Jurkat, Clone E6-1 (cell line): ENCODE measurements at regions not wholly inside any gene's neighbourhood (a gene's known extent, or its start where the extent isn't known, plus 50 kb on each side); places are given as distances from the start of the nearest gene placed in this dataset.
A peak's percentile ranks its signal among the peaks of the same experiment; 100 is the strongest.

ENCODE experiments used
- DNase-seq: peaks from one replicate; pipeline ENCODE4 v3.0.0-alpha.2; 2011; ENCODE audit warnings: low read depth, low spot score
- H3K4me3 ChIP-seq: 2 replicates; pipeline ENCODE4 v1.5.1; 2011; ENCODE audit warnings: mild to moderate bottlenecking, low read length, control low read depth, moderate library complexity

- DNase-seq, result no peak
- H3K4me3 ChIP-seq, result no peak overlapping the region
Measured at GRCh38 chr1:232459826-232460225, 170.1 kb downstream of the SIPA1L2 start.

DNA sequence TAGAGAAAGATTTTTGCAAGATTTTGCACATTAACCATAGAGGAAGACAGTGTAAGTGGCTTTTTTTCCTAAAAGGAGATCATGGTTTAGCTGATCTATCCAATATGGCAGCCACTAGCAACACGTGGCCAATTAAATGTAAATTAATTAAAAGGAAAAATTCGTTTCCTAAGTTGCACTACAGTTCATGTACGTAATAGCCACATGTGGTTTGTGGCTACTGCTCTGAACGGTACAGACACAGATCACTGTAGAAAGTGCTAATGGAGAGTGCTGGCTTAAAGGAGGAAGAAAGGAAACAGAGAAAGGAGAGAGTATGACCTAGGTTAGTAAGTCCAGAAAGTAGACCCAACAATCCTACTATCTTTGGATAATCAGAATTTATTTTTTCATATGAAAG is 170.8 kb downstream of the SIPA1L2 start:
- no peak overlapping the region for H3K4me3 ChIP-seq
- DNase-seq, result no peak

- no peak for DNase-seq
- no peak overlapping the region for H3K4me3 ChIP-seq
Measured at GRCh38 chr1:232457595-232457994, 172.3 kb downstream of the SIPA1L2 start.

GRCh38 chr1:232456714-232457113 is 173.2 kb downstream of the SIPA1L2 start:
- H3K4me3 ChIP-seq, result no peak overlapping the region
- no peak for DNase-seq

- no peak for DNase-seq
- no peak overlapping the region for H3K4me3 ChIP-seq
Measured at GRCh38 chr1:232454227-232454886, 175.6 kb downstream of the SIPA1L2 start.

- DNase-seq, result no peak
- no peak overlapping the region for H3K4me3 ChIP-seq
Measured at GRCh38 chr1:232452736-232453440, 177.0 kb downstream of the SIPA1L2 start.

DNA sequence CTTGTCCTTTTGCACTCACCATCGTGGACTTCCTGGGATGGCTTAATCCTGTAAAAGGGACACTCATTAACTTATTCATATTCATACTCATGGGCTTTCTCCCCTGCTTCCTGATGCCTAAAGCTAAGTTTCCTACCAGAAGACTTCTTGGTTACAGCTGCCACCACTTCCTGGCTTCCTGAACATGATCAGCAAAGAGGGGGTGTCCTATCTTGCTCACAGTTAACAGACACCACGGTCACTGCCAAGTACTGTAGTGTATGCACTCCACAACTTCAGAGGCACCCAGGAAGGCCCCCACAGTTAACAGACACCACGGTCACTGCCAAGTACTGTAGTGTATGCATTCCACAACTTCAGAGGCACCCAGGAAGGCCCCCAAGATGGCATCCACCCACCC is 177.8 kb downstream of the SIPA1L2 start:
- H3K4me3 ChIP-seq, result no peak overlapping the region
- DNase-seq, result peak; percentile 85

- no peak for DNase-seq
- H3K4me3 ChIP-seq, result no peak overlapping the region
Measured at GRCh38 chr1:232451506-232451905, 178.4 kb downstream of the SIPA1L2 start.

GRCh38 chr1:232450615-232451014 is 179.3 kb downstream of the SIPA1L2 start:
- no peak overlapping the region for H3K4me3 ChIP-seq
- DNase-seq, result no peak

GRCh38 chr1:232447125-232447524 is 182.8 kb downstream of the SIPA1L2 start:
- no peak for DNase-seq

GRCh38 chr1:232445361-232446106 is 184.4 kb downstream of the SIPA1L2 start:
- peak; percentile 76 for DNase-seq
- no peak overlapping the region for H3K4me3 ChIP-seq

More at GRCh38 chr1:232447125-232447524, 182.8 kb downstream of the SIPA1L2 start:
- H3K4me3 ChIP-seq, result no peak overlapping the region

DNA sequence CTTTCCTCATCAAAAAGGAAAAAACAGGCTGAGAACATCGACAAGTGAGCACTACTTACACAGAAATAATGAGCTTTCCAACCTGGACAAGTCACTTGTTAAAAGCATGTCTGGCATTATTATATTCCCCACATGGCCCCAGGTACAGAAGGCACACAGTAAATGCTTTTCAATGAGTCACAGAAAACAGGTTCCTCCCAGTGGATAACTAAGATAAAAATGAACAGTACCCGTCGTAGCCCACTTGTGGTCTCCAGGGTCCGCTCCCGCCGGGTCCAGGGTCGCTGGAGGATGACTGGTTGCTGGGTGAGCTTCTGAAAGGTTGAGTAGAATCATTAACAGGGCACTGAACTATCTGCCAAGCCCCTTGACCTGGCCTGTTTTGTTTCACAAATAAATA is 186.6 kb downstream of the SIPA1L2 start:
- no peak overlapping the region for H3K4me3 ChIP-seq
- DNase-seq, result no peak

DNA sequence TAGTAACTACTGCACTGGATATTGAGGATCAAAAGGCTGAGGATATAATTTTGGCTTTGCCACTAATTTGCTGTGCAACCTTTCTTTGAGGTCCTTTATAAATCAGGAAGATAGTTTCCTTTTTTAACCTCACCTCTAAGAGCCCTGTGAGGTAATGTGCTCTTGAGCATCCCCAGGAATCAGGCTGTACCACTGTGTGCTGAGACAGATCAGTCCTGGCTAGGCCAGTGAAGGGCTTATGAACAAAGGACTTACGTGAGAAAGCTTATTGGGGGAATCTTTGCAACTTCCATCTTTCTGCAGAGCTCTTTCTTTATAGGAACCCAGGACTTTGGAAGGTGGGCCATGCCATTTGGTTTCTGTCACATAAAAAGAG is 188.9 kb downstream of the SIPA1L2 start:
- no peak overlapping the region for H3K4me3 ChIP-seq
- DNase-seq, result no peak

DNA sequence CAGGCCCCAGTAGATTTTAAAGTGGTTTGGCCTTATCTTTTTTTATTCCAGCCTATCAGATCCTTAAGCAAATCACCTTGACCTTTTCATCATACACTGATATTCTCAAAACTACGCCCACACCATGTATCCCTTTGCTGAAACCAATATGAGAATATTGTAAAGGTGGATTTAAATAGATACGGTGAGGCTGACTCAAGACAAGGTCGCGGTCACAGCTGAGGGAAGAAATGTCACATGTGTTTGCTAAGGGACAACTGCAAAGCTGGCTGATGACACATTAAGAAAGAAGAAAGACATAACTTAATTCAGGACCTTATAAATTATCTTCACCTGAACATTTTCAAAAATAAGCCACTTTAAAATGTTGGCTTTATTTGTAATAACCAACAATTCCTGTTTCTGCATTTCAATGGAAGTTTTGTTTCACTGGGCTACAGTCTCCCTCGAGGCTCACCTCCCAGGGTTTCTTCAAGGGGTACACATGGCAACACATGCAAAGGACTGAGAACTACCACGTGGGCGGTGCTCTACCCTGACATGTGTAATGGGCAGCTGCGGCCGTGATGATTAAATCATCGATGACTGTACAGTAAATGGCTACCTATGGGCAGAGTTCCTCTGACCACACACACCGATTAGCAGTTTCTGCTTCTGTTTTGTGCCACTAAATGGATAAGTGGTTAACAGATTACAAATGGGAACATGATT is 189.5 kb downstream of the SIPA1L2 start:
- DNase-seq, result no peak
- H3K4me3 ChIP-seq, result no peak overlapping the region

DNA sequence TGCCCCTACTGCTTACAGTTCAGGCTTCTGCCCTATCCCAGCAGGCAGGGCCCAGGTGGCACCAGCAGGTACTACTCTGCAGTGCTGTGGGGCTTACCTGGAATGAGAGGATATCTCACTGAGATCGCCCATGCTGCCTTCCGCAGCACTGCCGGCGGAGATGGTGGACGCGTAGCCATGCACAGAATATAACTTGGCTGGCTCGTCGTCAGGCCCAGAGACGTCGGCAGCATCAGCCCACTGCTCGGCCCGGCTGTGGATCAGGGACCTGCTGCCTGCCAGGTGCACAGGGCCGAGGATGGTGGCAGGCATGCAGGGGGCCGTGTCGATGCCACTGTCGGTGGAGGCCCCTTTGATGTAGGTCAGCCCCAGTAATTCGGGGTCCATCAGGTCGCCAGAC is 190.9 kb downstream of the SIPA1L2 start:
- DNase-seq, result no peak
- H3K4me3 ChIP-seq, result no peak overlapping the region

GRCh38 chr1:232438476-232438875 is 191.5 kb downstream of the SIPA1L2 start:
- no peak for DNase-seq

DNA sequence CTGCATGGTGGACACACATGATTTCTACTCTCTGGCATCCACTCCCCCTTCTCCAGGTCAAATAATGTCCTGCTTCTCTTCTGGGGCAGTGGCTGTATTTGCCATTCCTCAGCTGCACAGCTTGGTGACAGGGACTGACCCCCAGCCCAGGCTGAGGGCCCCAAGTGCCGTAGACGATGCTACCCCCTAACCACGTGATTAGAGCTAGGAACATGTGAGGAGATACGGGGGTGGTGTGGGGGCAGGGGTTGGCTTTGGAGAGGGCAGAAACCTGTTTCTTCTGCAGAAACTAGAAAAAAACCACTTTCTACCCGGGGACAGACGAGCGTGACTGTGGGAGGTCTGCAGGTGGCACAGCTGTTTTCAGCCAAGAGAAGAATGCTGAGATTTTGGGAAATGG is 192.4 kb downstream of the SIPA1L2 start:
- H3K4me3 ChIP-seq, result no peak overlapping the region
- DNase-seq, result no peak

More at GRCh38 chr1:232438476-232438875, 191.5 kb downstream of the SIPA1L2 start:
- no peak overlapping the region for H3K4me3 ChIP-seq

GRCh38 chr1:232435729-232436128 is 194.2 kb downstream of the SIPA1L2 start:
- no peak for DNase-seq
- no peak overlapping the region for H3K4me3 ChIP-seq

GRCh38 chr1:232432313-232432712 is 197.6 kb downstream of the SIPA1L2 start:
- no peak for DNase-seq
- H3K4me3 ChIP-seq, result no peak overlapping the region

DNA sequence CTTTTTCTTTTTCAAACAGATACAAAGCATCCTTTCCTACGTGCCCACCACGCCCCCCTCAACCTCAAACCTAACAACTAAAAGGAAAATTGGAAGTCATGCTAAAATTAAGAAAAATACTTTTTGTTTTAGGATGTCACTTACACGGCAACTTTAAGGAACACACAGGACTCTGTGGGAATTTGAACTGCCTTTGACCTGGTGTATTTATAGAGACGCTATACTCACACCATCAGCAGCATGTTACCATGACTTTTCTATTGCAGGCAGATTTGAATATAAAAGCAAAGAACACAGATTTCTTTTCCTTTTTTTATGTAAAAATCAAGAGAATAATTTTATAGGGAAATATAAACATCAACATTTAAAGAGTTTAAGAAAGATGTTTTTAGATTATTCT is 198.2 kb downstream of the SIPA1L2 start:
- DNase-seq, result no peak

More for the DNA sequence above, 198.2 kb downstream of the SIPA1L2 start:
- H3K4me3 ChIP-seq, result no peak overlapping the region
